T-helper 2 cell treated with Interferon-gamma antibody and Interleukin-4, amounts not matched to agents 5 μg/mL and 100 μg/mL, for 36 hours (primary cell): ENCODE measurements at regions not wholly inside any gene's neighbourhood (a gene's known extent, or its start where the extent isn't known, plus 50 kb on each side); places are given as distances from the start of the nearest gene placed in this dataset.
"Not testable (repeated sequence)": the region's sequence is repeated elsewhere in the genome, so short reads cannot be mapped to it uniquely, and the experiment has no call there.

Experiments used
- DNase-seq: peaks from one replicate; pipeline ENCODE4 v3.0.0; 2021; ENCODE audit warnings: low spot score
- H3K27ac Mint-ChIP-seq: one replicate; pipeline ENCODE4 v1.8.0; 2021; ENCODE audit warnings: mild to moderate bottlenecking, mixed read lengths
- H3K27me3 Mint-ChIP-seq: one replicate; pipeline ENCODE4 v1.8.0; 2021; ENCODE audit warnings: low read depth, mixed read lengths
- H3K36me3 Mint-ChIP-seq: one replicate; pipeline ENCODE4 v1.8.0; 2021; ENCODE audit warnings: low read depth, mixed read lengths
- H3K4me1 Mint-ChIP-seq: one replicate; pipeline ENCODE4 v1.8.0; 2021; ENCODE audit warnings: low read depth, mixed read lengths
- H3K4me3 Mint-ChIP-seq: one replicate; pipeline ENCODE4 v1.8.0; 2022; ENCODE audit warnings: mild to moderate bottlenecking, moderate library complexity, mixed read lengths
- H3K9me3 Mint-ChIP-seq: one replicate; pipeline ENCODE4 v1.8.0; 2021; ENCODE audit warnings: mixed read lengths

DNA sequence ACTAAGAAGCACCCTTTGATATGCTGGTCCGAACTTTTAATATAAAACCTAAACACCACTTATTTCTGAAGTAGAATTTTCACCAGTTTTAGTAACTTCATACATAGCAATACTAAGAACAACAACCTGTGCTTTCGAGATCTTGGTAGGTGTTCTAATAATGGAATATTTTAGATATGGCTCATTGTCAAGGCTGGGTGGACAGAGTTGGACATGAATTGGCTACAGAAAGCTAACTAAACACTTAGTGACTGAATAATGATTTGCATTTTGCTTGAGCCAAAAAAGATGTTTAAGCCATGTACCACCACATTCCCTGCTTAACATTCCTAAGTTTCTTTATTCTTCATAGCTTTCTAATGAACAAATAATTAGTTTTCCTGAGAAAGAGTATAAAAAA lies 344.3 kb upstream of the SGCG start:
- Mint-ChIP-seq H3K27me3 (peaks cover 5% of the 10 kb centered on the region), H3K4me3 (no peak overlapping the region), H3K9me3 (no peaks in the 10 kb centered on the region), H3K27ac (no peak overlapping the region), H3K36me3 (no peaks in the 10 kb centered on the region), H3K4me1 (no peaks in the 10 kb centered on the region)
- no peak for DNase-seq

DNA sequence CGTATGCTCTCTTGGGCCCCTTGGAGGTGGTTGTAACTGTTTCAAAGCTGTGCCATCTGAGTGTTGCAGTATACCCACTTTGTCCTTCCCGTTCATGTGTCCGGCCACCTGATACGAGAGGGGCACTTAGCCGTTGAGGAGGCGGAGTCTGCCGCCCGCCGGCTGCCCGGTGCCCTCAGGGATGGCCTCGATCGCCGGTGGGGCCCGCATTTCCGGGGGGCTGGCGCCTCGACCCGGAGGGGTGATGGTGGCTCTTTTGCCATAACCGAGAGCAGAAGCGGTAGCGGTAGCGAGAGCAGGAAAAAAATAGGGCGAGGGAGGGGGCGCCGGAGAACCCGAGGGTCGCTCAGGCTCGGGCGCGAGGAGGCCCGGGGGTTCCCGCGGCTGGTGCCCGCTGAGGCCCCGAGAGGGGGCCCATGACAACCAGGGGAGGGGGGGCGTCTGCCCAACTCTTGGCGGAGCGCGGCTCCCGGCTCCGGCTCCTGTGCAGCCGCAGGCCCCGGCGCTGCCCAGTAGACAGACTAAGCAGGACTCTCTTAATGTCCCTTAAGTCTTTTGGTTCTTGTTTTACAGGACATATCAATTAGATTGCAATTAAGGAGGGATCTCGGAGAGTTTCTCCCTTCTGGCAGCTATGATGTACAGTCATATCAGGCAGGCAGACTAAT lies 342.7 kb upstream of the SGCG start:
- Mint-ChIP-seq H3K4me3 (no peak overlapping the region), H3K9me3 (no peaks in the 10 kb centered on the region), H3K27me3 (peaks cover 5% of the 10 kb centered on the region), H3K36me3 (no peaks in the 10 kb centered on the region), H3K4me1 (no peaks in the 10 kb centered on the region), H3K27ac (no peak overlapping the region)
- DNase-seq: no peak

DNA sequence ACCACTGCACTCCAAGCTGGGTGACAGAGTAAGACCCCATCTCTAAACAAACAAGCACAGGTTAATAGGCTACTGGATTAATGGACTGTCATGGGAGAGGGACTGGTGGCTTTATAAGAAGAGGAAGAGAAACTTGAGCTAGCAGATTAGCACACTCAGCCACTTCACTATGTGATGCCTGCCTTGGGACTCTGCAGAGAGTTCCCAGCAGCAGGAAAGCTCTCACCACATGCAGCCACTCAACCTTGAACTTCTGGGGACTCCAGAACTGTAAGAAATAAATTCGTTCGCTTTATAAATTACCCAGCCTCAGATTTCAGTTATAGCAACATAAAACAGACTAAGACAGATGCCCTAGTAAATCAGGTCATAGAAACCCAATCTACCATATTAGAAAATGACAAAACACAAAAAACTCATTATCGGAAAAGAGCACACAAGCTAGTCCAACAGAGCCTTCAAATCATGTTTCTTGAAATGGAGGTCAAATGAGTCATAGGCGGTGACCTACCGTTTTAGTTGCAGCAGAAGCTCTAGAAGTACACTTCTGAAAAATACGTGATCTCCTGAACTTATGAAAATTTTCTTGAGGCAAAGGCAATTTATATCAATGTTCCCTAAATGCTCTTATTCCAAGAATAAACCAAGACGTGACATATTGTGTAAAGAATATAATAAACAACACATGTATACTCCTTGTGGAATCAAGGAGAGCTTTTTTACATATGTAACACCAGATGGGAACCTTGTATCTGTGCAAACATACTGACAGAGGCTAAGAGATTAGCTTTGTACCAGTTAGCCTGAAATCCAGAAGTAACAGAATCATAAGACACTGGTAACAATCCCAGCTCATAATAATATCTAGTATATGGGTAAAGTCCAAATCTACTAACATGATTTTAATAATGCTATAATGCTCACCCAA lies 340.9 kb upstream of the SGCG start:
- H3K9me3 Mint-ChIP-seq: no peaks in the 10 kb centered on the region
- H3K27me3 Mint-ChIP-seq: peaks cover 5% of the 10 kb centered on the region
- H3K27ac Mint-ChIP-seq: no peak overlapping the region
- no peak overlapping the region for H3K4me3 Mint-ChIP-seq
- no peak for DNase-seq
- no peaks in the 10 kb centered on the region for H3K4me1 Mint-ChIP-seq
- no peaks in the 10 kb centered on the region for H3K36me3 Mint-ChIP-seq

DNA sequence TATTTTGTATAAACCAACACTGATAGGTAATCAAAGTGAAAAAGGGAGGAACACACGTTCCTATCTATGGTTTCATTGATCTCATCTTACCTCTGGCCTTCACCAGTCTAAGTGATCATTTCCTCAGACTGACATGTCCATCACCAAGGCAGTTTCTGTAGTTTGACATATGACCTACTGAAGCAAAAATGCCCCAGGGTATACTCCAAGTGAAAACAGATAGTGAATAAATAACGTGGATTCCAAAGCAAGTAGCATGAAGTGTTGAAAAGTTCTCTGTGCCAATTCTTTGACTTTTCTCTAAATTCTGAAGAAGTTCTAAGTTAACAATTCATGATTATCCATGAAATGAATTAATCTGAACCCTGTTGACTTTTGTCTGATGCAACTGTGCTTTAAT lies 334.2 kb upstream of the SGCG start:
- Mint-ChIP-seq H3K9me3 (no peaks in the 10 kb centered on the region), H3K27ac (no peak overlapping the region), H3K4me3 (no peak overlapping the region), H3K36me3 (no peaks in the 10 kb centered on the region), H3K27me3 (no peaks in the 10 kb centered on the region), H3K4me1 (no peaks in the 10 kb centered on the region)
- no peak for DNase-seq

DNA sequence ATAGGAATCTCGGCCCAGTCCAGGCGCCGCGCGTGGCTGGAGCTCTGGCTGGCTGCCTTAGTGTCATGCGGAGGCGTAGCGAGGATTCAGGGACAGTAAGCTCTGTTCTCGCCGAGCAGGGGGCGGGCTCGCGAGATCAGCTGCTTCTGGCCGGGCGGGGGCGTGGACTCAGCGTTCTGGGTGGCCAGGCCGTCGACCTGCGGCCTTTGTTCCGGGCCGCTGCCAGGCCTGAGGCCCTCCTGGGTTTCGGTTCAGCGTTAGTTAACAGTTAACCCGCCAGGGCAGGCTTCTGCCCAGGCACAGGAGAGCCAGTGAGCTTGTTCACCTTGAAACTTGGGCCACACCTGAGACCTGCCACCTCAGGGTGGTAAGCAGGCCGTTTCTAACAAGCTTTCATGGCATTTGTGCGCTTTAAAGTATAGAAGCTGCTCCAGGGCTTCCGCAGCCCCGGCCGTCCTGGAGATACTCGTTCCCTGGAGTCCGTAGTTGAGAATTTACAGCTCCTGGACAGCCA lies 332.2 kb upstream of the SGCG start:
- no peaks in the 10 kb centered on the region for H3K36me3 Mint-ChIP-seq
- H3K27me3 Mint-ChIP-seq: no peaks in the 10 kb centered on the region
- H3K4me3 Mint-ChIP-seq: no peak overlapping the region
- no peaks in the 10 kb centered on the region for H3K4me1 Mint-ChIP-seq
- DNase-seq: no peak
- H3K9me3 Mint-ChIP-seq: no peaks in the 10 kb centered on the region
- no peak overlapping the region for H3K27ac Mint-ChIP-seq

DNA sequence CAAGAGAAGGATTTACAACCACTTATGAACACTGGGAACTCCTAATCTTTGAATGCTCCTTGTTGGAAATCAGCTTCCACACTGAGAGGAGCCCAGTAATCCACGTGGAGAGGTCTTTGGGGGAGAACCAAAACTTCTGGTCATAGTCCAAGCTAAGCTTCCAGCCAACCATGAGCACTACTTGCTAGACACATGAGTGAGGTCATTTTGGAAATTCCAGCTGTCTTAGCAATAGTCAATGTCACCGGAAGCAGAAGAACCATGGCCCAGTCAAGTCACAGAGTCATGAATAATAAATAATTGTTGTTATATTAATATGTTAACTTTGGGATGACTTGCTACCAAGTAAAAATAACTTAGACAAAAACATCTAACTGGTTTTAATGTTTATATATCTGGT lies 324.9 kb upstream of the SGCG start:
- no peak overlapping the region for H3K4me3 Mint-ChIP-seq
- no peaks in the 10 kb centered on the region for H3K4me1 Mint-ChIP-seq
- H3K27me3 Mint-ChIP-seq: no peaks in the 10 kb centered on the region
- DNase-seq: no peak
- H3K9me3 Mint-ChIP-seq: no peaks in the 10 kb centered on the region
- no peak overlapping the region for H3K27ac Mint-ChIP-seq
- no peaks in the 10 kb centered on the region for H3K36me3 Mint-ChIP-seq

DNA sequence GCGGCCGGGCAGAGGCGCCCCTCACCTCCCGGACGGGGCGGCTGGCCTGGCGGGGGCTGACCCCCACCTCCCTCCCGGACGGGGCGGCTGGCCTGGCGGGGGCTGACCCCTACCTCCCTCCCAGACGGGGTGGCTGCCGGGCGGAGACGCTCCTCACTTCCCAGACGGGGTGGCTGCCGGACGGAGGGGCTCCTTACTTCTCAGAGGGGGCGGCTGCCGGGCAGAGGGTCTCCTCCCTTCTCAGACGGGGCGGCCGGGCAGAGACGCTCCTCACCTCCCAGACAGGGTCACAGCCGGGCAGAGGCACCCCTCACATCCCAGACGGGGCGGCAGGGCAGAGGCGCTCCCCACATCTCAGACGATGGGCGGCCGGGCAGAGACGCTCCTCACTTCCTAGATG lies 321.8 kb upstream of the SGCG start:
- not testable (repeated sequence) for H3K27me3 Mint-ChIP-seq, H3K27ac Mint-ChIP-seq, H3K36me3 Mint-ChIP-seq, H3K9me3 Mint-ChIP-seq, DNase-seq, H3K4me3 Mint-ChIP-seq, H3K4me1 Mint-ChIP-seq

DNA sequence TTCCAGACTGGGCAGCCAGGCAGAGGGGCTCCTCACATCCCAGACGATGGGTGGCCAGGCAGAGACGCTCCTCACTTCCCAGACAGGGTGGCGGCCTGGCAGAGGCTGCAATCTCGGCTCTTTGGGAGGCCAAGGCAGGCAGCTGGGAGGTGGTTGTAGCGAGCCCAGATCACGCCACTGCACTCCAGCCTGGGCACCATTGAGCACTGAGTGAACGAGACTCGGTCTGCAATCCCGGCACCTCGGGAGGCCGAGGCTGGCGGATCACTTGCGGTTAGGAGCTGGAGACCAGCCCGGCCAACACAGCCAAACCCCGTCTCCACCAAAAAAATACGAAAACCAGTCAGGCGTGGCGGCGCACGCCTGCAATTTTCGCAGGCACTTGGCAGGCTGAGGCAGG lies 321.4 kb upstream of the SGCG start:
- not testable (repeated sequence) for H3K9me3 Mint-ChIP-seq, DNase-seq, H3K4me3 Mint-ChIP-seq, H3K4me1 Mint-ChIP-seq, H3K36me3 Mint-ChIP-seq, H3K27ac Mint-ChIP-seq, H3K27me3 Mint-ChIP-seq

DNA sequence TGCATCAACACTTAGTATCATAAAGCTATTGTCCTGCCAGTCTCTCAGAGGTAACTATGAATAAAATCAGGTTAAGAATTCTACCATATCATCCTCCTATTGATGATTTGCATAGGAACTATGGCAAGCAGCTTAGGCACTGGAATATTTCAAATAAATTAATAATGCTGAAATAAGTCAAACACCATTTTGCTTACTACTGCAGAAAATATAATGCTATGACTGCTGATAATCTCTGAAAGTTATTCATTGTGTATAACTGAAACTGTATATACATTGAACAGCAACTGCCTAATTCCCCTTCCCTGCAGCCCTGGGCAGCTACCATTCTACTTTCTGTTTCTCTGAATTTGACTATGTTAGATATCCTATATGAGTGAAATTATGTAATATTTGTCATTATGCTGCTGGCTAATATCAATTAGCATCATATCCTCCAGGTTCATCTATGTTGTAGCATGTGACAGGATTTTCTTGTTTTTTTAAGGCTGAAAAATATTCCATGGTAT lies 318.8 kb upstream of the SGCG start:
- DNase-seq: no peak
- no peaks in the 10 kb centered on the region for H3K4me1 Mint-ChIP-seq
- H3K36me3 Mint-ChIP-seq: no peaks in the 10 kb centered on the region
- no peak overlapping the region for H3K27ac Mint-ChIP-seq
- no peak overlapping the region for H3K4me3 Mint-ChIP-seq
- H3K9me3 Mint-ChIP-seq: no peaks in the 10 kb centered on the region
- H3K27me3 Mint-ChIP-seq: no peaks in the 10 kb centered on the region

DNA sequence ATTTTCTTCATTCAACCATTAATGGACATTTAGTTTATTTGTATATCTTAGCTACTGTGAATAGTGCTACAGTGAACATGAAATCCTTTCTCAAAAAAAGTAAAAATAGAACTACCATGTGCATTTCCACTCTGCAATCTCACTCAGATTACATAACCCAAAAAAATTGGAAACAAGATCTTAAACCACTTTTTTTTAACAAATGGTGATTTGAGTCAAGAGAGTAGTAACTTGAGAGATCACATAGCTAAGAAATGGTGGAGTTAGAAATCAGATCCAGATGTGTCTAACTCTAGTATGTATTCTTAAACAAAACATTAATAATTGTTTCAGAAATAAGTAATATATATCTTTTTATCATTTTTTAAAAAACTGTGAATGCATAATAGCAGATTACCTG lies 318.3 kb upstream of the SGCG start:
- Mint-ChIP-seq H3K36me3 (no peaks in the 10 kb centered on the region), H3K4me3 (no peak overlapping the region), H3K9me3 (no peaks in the 10 kb centered on the region), H3K27ac (no peak overlapping the region), H3K4me1 (no peaks in the 10 kb centered on the region), H3K27me3 (no peaks in the 10 kb centered on the region)
- no peak for DNase-seq

DNA sequence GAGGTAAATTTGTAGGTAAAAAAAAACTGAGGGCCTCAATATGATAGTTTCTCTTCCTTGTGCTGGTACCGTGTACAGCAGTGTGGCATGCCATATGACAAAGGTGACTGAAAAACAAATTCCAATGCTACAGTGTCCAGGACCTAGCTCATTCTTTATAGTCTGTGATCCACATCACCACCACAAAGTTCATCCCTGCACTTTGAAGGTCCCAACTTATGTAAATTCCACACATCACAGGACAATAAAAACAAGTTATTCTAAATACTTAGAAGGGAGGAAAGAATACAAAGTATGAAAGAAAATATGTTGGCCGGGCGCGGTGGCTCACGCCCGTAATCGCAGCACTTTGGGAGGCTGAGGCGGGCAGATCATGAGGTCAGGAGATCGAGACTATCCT lies 314.6 kb upstream of the SGCG start:
- H3K9me3 Mint-ChIP-seq: peaks cover 11% of the 10 kb centered on the region
- no peak overlapping the region for H3K4me3 Mint-ChIP-seq
- no peak for DNase-seq
- H3K27me3 Mint-ChIP-seq: no peaks in the 10 kb centered on the region
- no peaks in the 10 kb centered on the region for H3K36me3 Mint-ChIP-seq
- no peaks in the 10 kb centered on the region for H3K4me1 Mint-ChIP-seq
- H3K27ac Mint-ChIP-seq: no peak overlapping the region

DNA sequence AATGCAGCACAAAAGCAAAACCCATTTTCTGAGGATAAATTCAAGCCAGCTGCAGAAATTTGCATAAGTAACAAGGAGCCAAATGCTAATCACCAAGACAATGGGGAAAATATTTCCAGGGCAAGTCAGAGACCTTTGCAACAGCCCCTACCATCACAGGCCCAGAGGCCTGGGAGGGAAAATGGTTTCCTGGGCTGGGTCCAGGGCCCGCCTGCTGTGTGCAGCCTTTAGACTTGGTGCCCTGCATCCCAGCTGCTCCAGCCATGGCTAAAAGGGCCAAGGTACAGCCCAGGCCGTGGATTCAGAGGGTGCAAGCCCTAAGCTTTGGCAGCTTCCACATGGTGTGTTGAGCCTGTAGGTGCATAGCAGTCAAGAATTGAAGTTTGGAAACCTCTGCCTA lies 309.5 kb upstream of the SGCG start:
- H3K4me3 Mint-ChIP-seq: no peak overlapping the region
- no peak overlapping the region for H3K27ac Mint-ChIP-seq
- no peak for DNase-seq
- H3K27me3 Mint-ChIP-seq: no peaks in the 10 kb centered on the region
- H3K4me1 Mint-ChIP-seq: no peaks in the 10 kb centered on the region
- no peaks in the 10 kb centered on the region for H3K36me3 Mint-ChIP-seq
- peaks cover 27% of the 10 kb centered on the region for H3K9me3 Mint-ChIP-seq

DNA sequence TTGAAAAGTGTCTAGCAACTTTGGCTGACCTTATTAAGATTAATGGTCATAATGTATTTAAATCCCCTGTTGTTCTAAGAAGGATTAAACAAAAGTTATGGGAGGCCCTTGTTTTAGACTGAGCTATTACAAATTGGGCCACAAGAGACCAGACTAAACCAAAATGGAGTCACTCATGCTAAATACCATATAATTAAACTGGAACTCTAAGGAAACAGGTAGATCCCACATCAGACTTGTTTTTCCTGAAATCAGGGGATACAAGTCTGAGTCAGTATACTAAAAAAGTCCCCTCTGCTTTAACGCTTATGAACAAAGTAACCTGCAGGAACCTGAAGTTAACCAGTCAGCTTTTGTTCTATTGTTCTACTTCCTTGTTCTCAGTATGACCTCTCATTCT lies 305.9 kb upstream of the SGCG start:
- Mint-ChIP-seq H3K36me3 (no peaks in the 10 kb centered on the region), H3K4me1 (no peaks in the 10 kb centered on the region), H3K9me3 (peaks cover 23% of the 10 kb centered on the region), H3K4me3 (no peak overlapping the region), H3K27me3 (no peaks in the 10 kb centered on the region), H3K27ac (no peak overlapping the region)
- DNase-seq: no peak

DNA sequence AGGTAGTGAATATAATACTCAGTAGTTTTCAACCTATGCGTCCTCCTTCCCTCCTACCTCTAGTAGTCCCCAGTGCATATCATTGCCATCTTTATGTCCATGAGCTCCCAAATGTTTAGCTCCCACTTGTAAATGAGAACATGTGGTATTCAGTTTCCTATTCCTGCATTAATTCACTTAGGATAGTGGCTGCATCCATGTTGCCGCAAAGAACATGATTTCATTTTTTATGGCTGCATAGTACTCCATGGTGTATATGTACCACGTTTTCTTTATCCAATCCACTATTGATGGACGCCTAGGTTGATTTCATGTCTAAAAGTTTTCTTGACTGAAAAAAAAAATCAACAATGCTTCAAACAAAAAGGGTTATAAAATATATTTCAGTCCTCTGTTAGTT lies 303.4 kb upstream of the SGCG start:
- Mint-ChIP-seq H3K4me1 (no peaks in the 10 kb centered on the region), H3K36me3 (no peaks in the 10 kb centered on the region), H3K4me3 (no peak overlapping the region), H3K9me3 (peaks cover 11% of the 10 kb centered on the region), H3K27ac (no peak overlapping the region), H3K27me3 (no peaks in the 10 kb centered on the region)
- no peak for DNase-seq
